HEK293 (cell line): ENCODE measurements at regions not wholly inside any gene's neighbourhood (a gene's known extent, or its start where the extent isn't known, plus 50 kb on each side); places are given as distances from the start of the nearest gene placed in this dataset.

Experiments used
- CTCF ChIA-PET: fragments of 350-600 bp; formaldehyde crosslinking; extraction: SDS; loops from one replicate; lab custom pipeline; 2021; ENCODE audit warnings: antibody characterized with exemption; lab: Yijun Ruan, JAX
- POLR2A ChIA-PET: fragments of 300-600 bp; formaldehyde crosslinking; extraction: SDS; loops from one replicate; lab custom pipeline; 2020; ENCODE audit warnings: antibody characterized with exemption, inconsistent platforms; lab: Yijun Ruan, JAX
- H3K27ac ChIP-seq: fragments of 200-500 bp; sonication (Bioruptor generic); 2 replicates; pipeline ENCODE4 v1.5.1; 2014; ENCODE audit warnings: low read depth, low read length, control low read depth, inconsistent platforms; ENCODE audit errors: extremely low read depth
- H3K36me3 ChIP-seq, 2 experiments: fragments of 200-500 bp in 1 of 2; sonication (Bioruptor generic) in 1 of 2; 1 replicate in 1 of 2; 2 replicates in 1 of 2; pipeline ENCODE4 v1.5.1; 2014 to 2017; ENCODE audit warnings: inconsistent platforms in 2 of 2, low read length in 2 of 2; ENCODE audit not compliant: control insufficient read depth in 2 of 2, insufficient read depth in 1 of 2
- H3K4me1 ChIP-seq: fragments of 200-500 bp; sonication (Bioruptor generic); 2 replicates; pipeline ENCODE4 v1.5.1; 2014; ENCODE audit warnings: mild to moderate bottlenecking, low read length, inconsistent platforms; ENCODE audit not compliant: control insufficient read depth, insufficient read depth
- H3K4me3 ChIP-seq: 2 replicates; pipeline ENCODE4 v1.5.1; 2011; ENCODE audit warnings: low read depth, mild to moderate bottlenecking, control low read depth, low read length, moderate library complexity
- H3K9me3 ChIP-seq: fragments of 200-500 bp; sonication (Bioruptor generic); 2 replicates; pipeline ENCODE4 v1.5.1; 2014; ENCODE audit warnings: low read depth, low read length, inconsistent platforms; ENCODE audit not compliant: control insufficient read depth, insufficient read depth
- SALL2 ChIP-seq: fragments of 450-650 bp; formaldehyde crosslinking; IDR thresholded peaks from 2 replicates; pipeline ENCODE4 v1.5.0; 2017; ENCODE audit warnings: missing biosample characterization, mild to moderate bottlenecking, missing genetic modification characterization, borderline replicate concordance
- SCRT2 ChIP-seq: fragments of 450-650 bp; formaldehyde crosslinking; IDR thresholded peaks from 2 replicates; pipeline ENCODE4 v1.5.1; 2016; ENCODE audit warnings: missing biosample characterization, missing genetic modification characterization
- SETDB1 ChIP-seq: IDR thresholded peaks from one replicate; pipeline ENCODE4 v1.6.1; 2017; ENCODE audit warnings: mild to moderate bottlenecking, low read length, moderate library complexity, mixed read lengths; ENCODE audit not compliant: insufficient read length
- WT1 ChIP-seq: fragments of 450-650 bp; formaldehyde crosslinking; IDR thresholded peaks from 2 replicates; pipeline ENCODE4 v1.5.1; 2016; ENCODE audit warnings: missing biosample characterization, missing genetic modification characterization
- ZBTB1 ChIP-seq: fragments of 450-650 bp; formaldehyde crosslinking; IDR thresholded peaks from 2 replicates; pipeline ENCODE4 v1.5.1; 2016; ENCODE audit warnings: missing biosample characterization, missing genetic modification characterization
- ZBTB48 ChIP-seq: fragments of 450-650 bp; formaldehyde crosslinking; IDR thresholded peaks from 2 replicates; pipeline ENCODE4 v1.5.1; 2016; ENCODE audit warnings: missing biosample characterization, missing genetic modification characterization
- ZFP69B ChIP-seq: fragments of 450-650 bp; formaldehyde crosslinking; IDR thresholded peaks from 2 replicates; pipeline ENCODE4 v1.5.1; 2016; ENCODE audit warnings: missing biosample characterization, missing genetic modification characterization
- ZNF146 ChIP-seq: fragments of 450-650 bp; formaldehyde crosslinking; IDR thresholded peaks from 2 replicates; pipeline ENCODE4 v1.5.1; 2016; ENCODE audit warnings: missing biosample characterization, missing genetic modification characterization
- ZNF155 ChIP-seq: fragments of 450-650 bp; formaldehyde crosslinking; IDR thresholded peaks from 2 replicates; pipeline ENCODE4 v1.5.1; 2016; ENCODE audit warnings: missing biosample characterization, missing genetic modification characterization
- ZNF2 ChIP-seq: fragments of 450-650 bp; formaldehyde crosslinking; IDR thresholded peaks from 2 replicates; pipeline ENCODE4 v1.5.1; 2016; ENCODE audit warnings: missing biosample characterization, missing genetic modification characterization
- ZNF221 ChIP-seq: fragments of 450-650 bp; formaldehyde crosslinking; IDR thresholded peaks from 2 replicates; pipeline ENCODE4 v1.5.1; 2017; ENCODE audit warnings: missing biosample characterization, missing genetic modification characterization, borderline replicate concordance
- ZNF266 ChIP-seq: fragments of 450-650 bp; formaldehyde crosslinking; IDR thresholded peaks from 2 replicates; pipeline ENCODE4 v1.5.1; 2016; ENCODE audit warnings: missing biosample characterization, missing genetic modification characterization, low read depth
- ZNF280C ChIP-seq: fragments of 450-650 bp; formaldehyde crosslinking; IDR thresholded peaks from 2 replicates; pipeline ENCODE4 v1.5.1; 2016; ENCODE audit warnings: missing biosample characterization, missing genetic modification characterization
- ZNF324 ChIP-seq: fragments of 450-650 bp; formaldehyde crosslinking; IDR thresholded peaks from 2 replicates; pipeline ENCODE4 v1.5.1; 2016; ENCODE audit warnings: missing biosample characterization, missing genetic modification characterization
- ZNF48 ChIP-seq: fragments of 450-650 bp; formaldehyde crosslinking; IDR thresholded peaks from 2 replicates; pipeline ENCODE4 v1.5.1; 2016; ENCODE audit warnings: missing biosample characterization, missing genetic modification characterization
- ZNF555 ChIP-seq: fragments of 450-650 bp; formaldehyde crosslinking; conservative IDR thresholded peaks from 2 replicates; pipeline ENCODE4 v1.5.1; 2017; ENCODE audit warnings: missing biosample characterization, mild to moderate bottlenecking, missing genetic modification characterization, inconsistent platforms
- ZNF610 ChIP-seq: fragments of 450-650 bp; formaldehyde crosslinking; IDR thresholded peaks from 2 replicates; pipeline ENCODE4 v1.5.1; 2016; ENCODE audit warnings: missing biosample characterization, missing genetic modification characterization, borderline replicate concordance
- ZNF777 ChIP-seq: fragments of 450-650 bp; formaldehyde crosslinking; IDR thresholded peaks from 2 replicates; pipeline ENCODE4 v1.5.1; 2017; ENCODE audit warnings: missing biosample characterization, missing genetic modification characterization, borderline replicate concordance
- ZNF792 ChIP-seq: fragments of 450-650 bp; formaldehyde crosslinking; IDR thresholded peaks from 2 replicates; pipeline ENCODE4 v1.5.1; 2016; ENCODE audit warnings: missing biosample characterization, missing genetic modification characterization
- ZXDB ChIP-seq: fragments of 450-650 bp; formaldehyde crosslinking; IDR thresholded peaks from 2 replicates; pipeline ENCODE4 v1.5.1; 2016; ENCODE audit warnings: missing biosample characterization, missing genetic modification characterization
- TF ChIP-seq, protein P1 (sequence below): fragments of 450-650 bp; formaldehyde crosslinking; IDR thresholded peaks from 2 replicates; pipeline ENCODE4 v1.5.1; 2016; ENCODE audit warnings: missing biosample characterization, missing genetic modification characterization

DNA sequence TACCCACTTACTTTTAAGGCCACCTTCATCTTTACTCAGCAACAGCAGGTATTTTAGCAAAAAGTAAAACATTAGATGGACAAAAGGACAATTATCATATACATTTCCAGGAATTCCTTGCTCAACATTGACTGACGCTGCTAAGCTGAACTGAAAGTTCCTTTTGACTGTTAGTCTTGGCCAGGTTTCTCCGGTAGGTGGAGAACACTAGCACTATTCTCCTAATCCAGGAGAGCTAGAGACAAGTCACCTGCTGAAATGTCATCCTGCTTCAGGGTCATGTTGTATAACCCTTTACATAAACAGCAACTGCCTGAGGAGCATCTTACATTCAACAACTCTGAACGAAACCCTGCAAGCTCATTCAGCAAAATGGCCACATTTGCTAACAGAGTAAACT is 109.0 kb upstream of the ESRRG start:
- ChIA-PET POLR2A (no interaction called here), CTCF (interaction anchor here (0.6 kb wide), 1 partner anchor 30 kb away, joined by 4 read pairs; no protein-coding TSS in a partner anchor)
- TF ChIP-seq ZNF324 (no peak), ZNF792 (tag by site-specific recombination) (no peak), SCRT2 (tag by site-specific recombination) (no peak), ZNF555 (tag by site-specific recombination) (no peak), ZNF610 (no peak), ZBTB1 (tag by site-specific recombination) (no peak), ZNF2 (no peak), ZFP69B (no peak)
- no peak overlapping the region for H3K4me3 ChIP-seq
- H3K36me3 ChIP-seq = no peaks in the 10 kb centered on the region
- H3K27ac ChIP-seq = no peak overlapping the region
- no peaks in the 10 kb centered on the region for H3K9me3 ChIP-seq
- no peaks in the 10 kb centered on the region for H3K4me1 ChIP-seq

DNA sequence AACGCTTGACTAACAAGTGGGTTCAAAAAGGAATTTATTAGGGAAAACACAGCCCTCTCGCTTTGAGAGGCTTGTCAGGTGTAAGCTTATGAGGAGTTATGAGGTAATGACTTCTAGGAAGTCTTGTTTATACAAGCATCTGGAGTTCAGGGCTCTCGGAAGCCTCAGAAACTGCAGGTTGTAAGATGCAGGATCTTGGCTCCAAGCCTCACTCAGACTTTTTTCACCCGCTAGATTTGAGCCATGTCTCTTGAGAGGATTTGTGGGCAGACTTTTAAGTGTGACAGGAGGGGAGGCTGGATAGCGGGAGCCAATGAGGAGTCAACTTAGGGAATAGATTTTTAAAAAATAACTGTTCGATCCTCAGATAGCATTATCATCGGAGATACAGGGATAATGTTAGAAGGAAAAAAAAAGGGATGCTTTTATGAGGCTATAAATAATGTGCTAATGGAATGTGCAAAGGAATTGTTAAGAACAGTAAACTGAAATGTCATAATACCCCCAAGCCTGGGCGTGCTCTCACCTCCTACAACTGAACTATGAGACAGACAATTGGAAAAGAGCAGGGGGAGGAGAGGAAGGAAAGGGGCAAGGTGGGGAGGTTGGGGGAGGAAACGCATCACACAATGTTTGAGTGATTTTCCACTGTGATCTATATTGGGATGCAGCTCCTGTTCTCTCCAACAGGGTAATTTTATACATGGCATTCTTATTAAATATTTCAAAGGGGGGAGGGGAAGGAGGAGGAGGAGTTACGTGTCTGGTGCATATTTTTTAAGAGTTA is 107.4 kb upstream of the ESRRG start:
- CTCF ChIA-PET = no interaction called here
- Histone ChIP-seq H3K36me3 (no peaks in the 10 kb centered on the region), H3K27ac (no peak overlapping the region), H3K4me1 (no peaks in the 10 kb centered on the region), H3K4me3 (no peak overlapping the region), H3K9me3 (no peaks in the 10 kb centered on the region)
- POLR2A ChIA-PET = interaction anchor here (0.6 kb wide), 1 partner anchor 157 kb away, joined by 3 read pairs; no protein-coding TSS in a partner anchor
- TF ChIP-seq ZXDB (no peak), ZNF48 (tag by site-specific recombination) (no peak), WT1 (tag by site-specific recombination) (no peak), SETDB1 (no peak), ZNF221 (no peak), SALL2 (tag by site-specific recombination) (no peak)

DNA sequence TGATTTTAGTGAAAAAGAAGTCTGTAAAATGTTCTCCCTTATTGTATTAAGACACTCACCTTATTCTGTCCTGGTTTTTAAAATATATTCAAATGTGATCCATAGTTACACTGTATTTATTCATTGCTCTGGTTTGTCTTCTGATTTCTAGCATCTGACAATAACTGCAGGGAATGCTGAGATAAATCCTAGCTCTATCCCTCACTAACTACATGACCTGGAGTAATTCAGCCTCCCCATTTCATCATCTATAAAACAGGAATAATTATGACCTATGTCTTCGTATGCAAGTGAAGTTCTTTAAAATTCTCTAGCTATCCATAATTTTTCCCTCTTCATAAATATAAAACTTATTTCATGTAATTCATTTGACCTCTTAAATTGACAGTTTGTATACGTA is 104.0 kb upstream of the ESRRG start:
- Histone ChIP-seq H3K9me3 (no peaks in the 10 kb centered on the region), H3K4me1 (no peaks in the 10 kb centered on the region), H3K4me3 (no peak overlapping the region), H3K27ac (no peak overlapping the region), H3K36me3 (no peaks in the 10 kb centered on the region)
- CTCF ChIA-PET = interaction anchor here (0.6 kb wide), 1 partner anchor 180 kb away, joined by 3 read pairs; no protein-coding TSS in a partner anchor
- POLR2A ChIA-PET = no interaction called here
- TF ChIP-seq ZNF155 = no peak

DNA sequence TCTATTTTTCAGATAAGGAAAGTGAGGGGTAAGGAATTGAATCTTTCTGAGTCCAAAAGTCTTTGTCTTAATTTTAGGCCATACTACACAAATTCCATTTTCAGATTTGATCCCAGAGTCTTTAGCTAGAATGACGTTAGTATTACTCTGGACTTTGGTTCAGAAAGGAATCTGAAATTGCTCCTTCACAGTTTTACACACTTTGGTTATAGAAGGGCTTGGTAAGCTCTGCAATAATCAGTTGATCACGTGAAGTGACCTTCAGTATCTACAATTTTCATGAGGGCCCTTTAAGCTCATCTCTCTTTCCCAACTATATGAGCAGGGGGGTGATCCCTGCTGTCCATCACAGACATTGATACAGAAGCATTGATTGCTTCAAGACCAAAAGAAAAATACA is 103.4 kb upstream of the ESRRG start:
- POLR2A ChIA-PET = no interaction called here

More for the DNA sequence above, 103.4 kb upstream of the ESRRG start:
- CTCF ChIA-PET = no interaction called here
- H3K4me1 ChIP-seq = no peaks in the 10 kb centered on the region
- H3K27ac ChIP-seq = no peak overlapping the region
- no peak overlapping the region for H3K4me3 ChIP-seq
- no peaks in the 10 kb centered on the region for H3K36me3 ChIP-seq
- TF ChIP-seq ZNF266 = no peak
- TF ChIP-seq ZNF146 (tag by site-specific recombination) = no peak
- TF ChIP-seq ZBTB48 (tag by site-specific recombination) = no peak
- TF ChIP-seq, protein P1, sequence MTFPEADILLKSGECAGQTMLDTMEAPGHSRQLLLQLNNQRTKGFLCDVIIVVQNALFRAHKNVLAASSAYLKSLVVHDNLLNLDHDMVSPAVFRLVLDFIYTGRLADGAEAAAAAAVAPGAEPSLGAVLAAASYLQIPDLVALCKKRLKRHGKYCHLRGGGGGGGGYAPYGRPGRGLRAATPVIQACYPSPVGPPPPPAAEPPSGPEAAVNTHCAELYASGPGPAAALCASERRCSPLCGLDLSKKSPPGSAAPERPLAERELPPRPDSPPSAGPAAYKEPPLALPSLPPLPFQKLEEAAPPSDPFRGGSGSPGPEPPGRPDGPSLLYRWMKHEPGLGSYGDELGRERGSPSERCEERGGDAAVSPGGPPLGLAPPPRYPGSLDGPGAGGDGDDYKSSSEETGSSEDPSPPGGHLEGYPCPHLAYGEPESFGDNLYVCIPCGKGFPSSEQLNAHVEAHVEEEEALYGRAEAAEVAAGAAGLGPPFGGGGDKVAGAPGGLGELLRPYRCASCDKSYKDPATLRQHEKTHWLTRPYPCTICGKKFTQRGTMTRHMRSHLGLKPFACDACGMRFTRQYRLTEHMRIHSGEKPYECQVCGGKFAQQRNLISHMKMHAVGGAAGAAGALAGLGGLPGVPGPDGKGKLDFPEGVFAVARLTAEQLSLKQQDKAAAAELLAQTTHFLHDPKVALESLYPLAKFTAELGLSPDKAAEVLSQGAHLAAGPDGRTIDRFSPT (tag by site-specific recombination) = no peak
- no peak for TF ChIP-seq ZNF777 (tag by site-specific recombination)
- TF ChIP-seq ZNF280C (tag by site-specific recombination) = no peak
- no peaks in the 10 kb centered on the region for H3K9me3 ChIP-seq
